Omental fat pad (tissue), 3 donors: ENCODE measurements at regions not wholly inside any gene's neighbourhood (a gene's known extent, or its start where the extent isn't known, plus 50 kb on each side); places are given as distances from the start of the nearest gene placed in this dataset.

Experiments used
- ATAC-seq: fragments of 150-250 bp; one replicate; pipeline ENCODE4 v1.9.1; 2016; ENCODE audit warnings: mild to moderate bottlenecking, moderate library complexity; ENCODE audit not compliant: low FRiP score
- DNase-seq: peaks from one replicate; pipeline ENCODE4 v3.0.0-alpha.2; 2019; ENCODE audit warnings: low spot score
- CTCF ChIP-seq, 3 donors: fragments of 450-650 bp; IDR thresholded peaks; one replicate each; pipeline ENCODE4 v1.5.1; 2016 to 2017; ENCODE audit warnings: antibody characterized with exemption in 3 of 3, mild to moderate bottlenecking in 3 of 3, moderate library complexity in 2 of 3

- no peak for TF ChIP-seq CTCF (IDR thresholded peaks at IDR 0.05)
- no peak for ATAC-seq
- DNase-seq, result no peak
Observed at GRCh38 chr9:82612942-82613341, 450.0 kb downstream of the RASEF start.

- no peak for ATAC-seq
- no peak for TF ChIP-seq CTCF (IDR thresholded peaks at IDR 0.05)
- DNase-seq, result no peak
Observed at GRCh38 chr9:82613498-82613897, 449.4 kb downstream of the RASEF start.

- TF ChIP-seq CTCF (IDR thresholded peaks at IDR 0.05), result no peak
- ATAC-seq, result no peak
- no peak for DNase-seq
Observed at GRCh38 chr9:82616545-82616944, 446.4 kb downstream of the RASEF start.

- DNase-seq (no peak), ATAC-seq (no peak)
- TF ChIP-seq CTCF (IDR thresholded peaks at IDR 0.05), result no peak
Observed at GRCh38 chr9:82621447-82621846, 441.5 kb downstream of the RASEF start.

- no peak for DNase-seq
- no peak for TF ChIP-seq CTCF (IDR thresholded peaks at IDR 0.05)
- no peak for ATAC-seq
Observed at GRCh38 chr9:82637368-82637767, 425.6 kb downstream of the RASEF start.

GRCh38 chr9:82645600-82645999 lies 417.3 kb downstream of the RASEF start:
- TF ChIP-seq CTCF (IDR thresholded peaks at IDR 0.05), result no peak
- DNase-seq (no peak), ATAC-seq (no peak)

- DNase-seq, result no peak
- no peak for TF ChIP-seq CTCF (IDR thresholded peaks at IDR 0.05)
- ATAC-seq, result no peak
Observed at GRCh38 chr9:82650368-82650767, 412.6 kb downstream of the RASEF start.
